ENCODE measurements at regions not wholly inside any gene's neighbourhood (a gene's known extent, or its start where the extent isn't known, plus 50 kb on each side); places are given as distances from the start of the nearest gene placed in this dataset.
A peak's percentile ranks its signal among the peaks of the same experiment; 100 is the strongest.

DNA sequence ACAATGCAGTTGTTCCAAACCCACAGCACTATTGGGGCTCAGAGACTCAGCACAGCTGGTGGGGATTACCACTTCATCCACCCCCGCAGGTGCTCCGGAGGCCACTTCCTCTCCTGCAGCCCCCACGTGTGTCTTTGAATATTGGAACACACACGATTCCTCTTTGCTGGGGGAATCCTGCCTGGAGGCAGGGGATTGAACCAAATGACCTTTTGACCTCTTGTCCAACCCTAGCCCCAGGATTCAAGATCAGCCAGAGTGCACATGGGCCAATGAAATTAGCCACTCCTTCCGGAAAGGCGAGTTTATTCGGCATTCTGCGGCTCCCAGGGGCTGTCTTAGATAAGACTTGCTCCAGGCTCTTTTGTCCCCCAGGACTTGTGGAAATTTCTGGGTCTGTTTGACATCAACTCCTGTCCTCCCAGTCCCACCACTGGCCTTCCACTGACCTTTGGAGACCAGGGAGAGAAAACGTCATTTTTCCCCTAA lies 350.2 kb downstream of the FOXL1 start:
- 44 to 65% (median 50%) methylated on average over 9 of the region's 9 CpGs for WGBS, 4 donors
- Histone ChIP-seq H3K4me1 (peaks cover 0 to 38% (median 28%) of the 10 kb centered on the region in 12 donors), H3K27ac (peak overlapping the region in 4 of 12 donors; percentile 7 to 64 (median 42)), H3K9me3 (no peaks in the 10 kb centered on the region), H3K36me3 (no peaks in the 10 kb centered on the region), H3K4me3 (peak overlapping the region in 1 of 12 donors; percentile 11), H3K27me3 (peaks cover 0 to 27% (median 0%) of the 10 kb centered on the region in 9 donors)
- intact Hi-C loops (cut with DNase I): loop anchor here in 1 of 10 donors (10.0 kb wide), 1 partner anchor 164 kb away; no protein-coding TSS in a partner anchor
- peak in 1 of 5 donors; percentile 43 for DNase-seq
- peak in 2 of 4 donors; percentile 5 to 40 for ATAC-seq
- TF ChIP-seq, protein P1, sequence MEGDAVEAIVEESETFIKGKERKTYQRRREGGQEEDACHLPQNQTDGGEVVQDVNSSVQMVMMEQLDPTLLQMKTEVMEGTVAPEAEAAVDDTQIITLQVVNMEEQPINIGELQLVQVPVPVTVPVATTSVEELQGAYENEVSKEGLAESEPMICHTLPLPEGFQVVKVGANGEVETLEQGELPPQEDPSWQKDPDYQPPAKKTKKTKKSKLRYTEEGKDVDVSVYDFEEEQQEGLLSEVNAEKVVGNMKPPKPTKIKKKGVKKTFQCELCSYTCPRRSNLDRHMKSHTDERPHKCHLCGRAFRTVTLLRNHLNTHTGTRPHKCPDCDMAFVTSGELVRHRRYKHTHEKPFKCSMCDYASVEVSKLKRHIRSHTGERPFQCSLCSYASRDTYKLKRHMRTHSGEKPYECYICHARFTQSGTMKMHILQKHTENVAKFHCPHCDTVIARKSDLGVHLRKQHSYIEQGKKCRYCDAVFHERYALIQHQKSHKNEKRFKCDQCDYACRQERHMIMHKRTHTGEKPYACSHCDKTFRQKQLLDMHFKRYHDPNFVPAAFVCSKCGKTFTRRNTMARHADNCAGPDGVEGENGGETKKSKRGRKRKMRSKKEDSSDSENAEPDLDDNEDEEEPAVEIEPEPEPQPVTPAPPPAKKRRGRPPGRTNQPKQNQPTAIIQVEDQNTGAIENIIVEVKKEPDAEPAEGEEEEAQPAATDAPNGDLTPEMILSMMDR (IDR thresholded peaks at IDR 0.05): no peak
- TF ChIP-seq POLR2A (IDR thresholded peaks at IDR 0.05): no peak

DNA sequence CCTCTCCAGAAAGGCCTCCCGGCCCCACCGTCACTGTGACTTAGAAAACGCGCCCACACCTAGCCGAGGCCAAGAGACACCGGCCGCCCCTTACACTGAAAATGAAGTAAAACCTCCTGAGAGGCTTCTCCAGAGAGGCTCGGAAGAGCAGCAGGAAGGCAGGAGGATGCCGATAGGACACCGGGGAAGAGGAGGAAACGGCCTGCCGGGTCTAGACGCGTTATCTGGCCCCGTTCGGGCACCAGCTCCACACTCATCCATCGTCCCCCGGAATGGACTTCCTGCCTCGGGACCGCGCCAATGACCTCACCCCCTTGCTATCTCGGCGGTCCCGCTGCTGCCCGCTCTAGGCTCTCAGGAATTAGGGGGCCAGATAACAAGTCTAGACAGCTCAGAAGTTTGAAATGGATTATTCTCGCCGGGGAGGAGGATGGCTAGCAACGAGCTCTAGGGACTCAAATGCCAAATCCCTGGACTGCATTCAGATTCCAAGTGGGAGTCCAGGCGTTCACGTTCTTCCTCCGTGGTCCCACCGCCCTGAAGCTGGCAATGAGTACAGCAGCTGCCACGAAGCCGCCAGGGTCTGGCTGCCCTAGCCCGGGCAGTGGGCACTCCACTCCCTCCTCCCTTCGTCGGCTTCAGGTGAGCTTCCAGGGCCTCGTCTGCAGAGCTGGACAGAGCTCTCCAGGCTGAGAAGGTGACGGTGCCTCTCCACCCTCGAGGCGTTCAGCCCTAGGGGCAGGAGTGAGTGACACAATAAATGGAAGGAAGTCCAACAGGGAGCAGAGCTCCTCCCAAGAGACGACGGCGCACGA lies 350.9 kb downstream of the FOXL1 start:
- H3K4me3 ChIP-seq: peak overlapping the region in 3 of 12 donors; percentile 1 to 11 (median 11)
- H3K27me3 ChIP-seq: peaks cover 0 to 27% (median 0%) of the 10 kb centered on the region in 9 donors
- ATAC-seq: peak in 3 of 4 donors; percentile 58 to 79 (median 62)
- no peak for TF ChIP-seq POLR2A (IDR thresholded peaks at IDR 0.05)
- TF ChIP-seq, protein P1 (IDR thresholded peaks at IDR 0.05): no peak
- WGBS, 4 donors: 18 to 28% (median 21%) methylated on average over 39 to 45 of the region's 45 CpGs
- H3K27ac ChIP-seq: peak overlapping the region in 5 of 12 donors; percentile 16 to 64 (median 46)
- H3K4me1 ChIP-seq: peaks cover 0 to 38% (median 28%) of the 10 kb centered on the region in 12 donors
- H3K9me3 ChIP-seq: no peaks in the 10 kb centered on the region
- H3K36me3 ChIP-seq: no peaks in the 10 kb centered on the region
- intact Hi-C loops (cut with DNase I): loop anchor here in 1 of 10 donors (10.0 kb wide), 1 partner anchor 164 kb away; no protein-coding TSS in a partner anchor
- peak; percentile 50 to 82 (median 71) for DNase-seq

DNA sequence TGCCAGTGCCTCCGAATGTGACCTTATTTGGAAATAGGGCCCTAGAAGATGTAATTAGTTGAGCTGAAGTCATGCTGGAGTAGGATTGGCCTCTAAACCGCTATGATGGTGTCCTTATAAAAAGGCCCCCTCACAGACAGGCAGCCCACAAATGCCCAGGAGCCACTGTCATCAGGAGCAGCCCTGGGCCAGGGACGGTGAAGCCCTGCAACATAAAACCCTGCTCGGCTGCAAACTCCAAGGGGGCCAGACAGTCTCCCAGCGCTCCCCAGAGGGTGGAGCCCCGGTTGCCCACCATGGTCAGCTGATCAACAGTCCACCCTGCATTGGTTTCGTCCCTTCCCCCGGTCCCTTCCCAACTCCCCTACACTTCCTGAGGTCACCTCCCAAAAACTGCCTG lies 351.7 kb downstream of the FOXL1 start:
- DNase-seq: no peak
- intact Hi-C loops (cut with DNase I): no loop called here
- peaks cover 0 to 28% (median 0%) of the 10 kb centered on the region in 9 donors for H3K27me3 ChIP-seq
- H3K4me3 ChIP-seq: no peak overlapping the region
- TF ChIP-seq POLR2A (IDR thresholded peaks at IDR 0.05): no peak
- TF ChIP-seq, protein P1 (IDR thresholded peaks at IDR 0.05): no peak
- H3K36me3 ChIP-seq: no peaks in the 10 kb centered on the region
- H3K4me1 ChIP-seq: peaks cover 0 to 38% (median 28%) of the 10 kb centered on the region in 12 donors
- 74 to 82% (median 78%) methylated on average over 7 to 8 of the region's 8 CpGs for WGBS, 4 donors
- ATAC-seq: no peak
- peak overlapping the region in 1 of 12 donors; percentile 64 for H3K27ac ChIP-seq
- H3K9me3 ChIP-seq: no peaks in the 10 kb centered on the region

Data from heart left ventricle (tissue), 16 donors.